B cell (primary cell): ENCODE measurements at regions not wholly inside any gene's neighbourhood (a gene's known extent, or its start where the extent isn't known, plus 50 kb on each side); places are given as distances from the start of the nearest gene placed in this dataset.

Experiments
- ATAC-seq: fragments of 200-7000 bp; cut with Tn5 transposase; one replicate; pipeline ENCODE4 v1.10.0; 2021; ENCODE audit warnings: low read depth, mild to moderate bottlenecking, moderate number of reproducible peaks, moderate library complexity
- CTCF ChIA-PET: fragments of 350-600 bp; sonication (Branson Sonifier 250); formaldehyde crosslinking; loops from one replicate; lab custom pipeline; 2021; ENCODE audit warnings: antibody characterized with exemption, inconsistent platforms; lab: Charles Lee
- POLR2A ChIA-PET: fragments of 350-600 bp; sonication (Branson Sonifier 250); formaldehyde crosslinking; loops from one replicate; lab custom pipeline; 2021; ENCODE audit warnings: antibody characterized with exemption; lab: Charles Lee
- DNase-seq: peaks from one replicate; pipeline ENCODE4 v3.0.0; 2013
- H2AFZ ChIP-seq: 2 replicates; pipeline ENCODE4 v1.6.1; 2012; ENCODE audit warnings: mild to moderate bottlenecking, low read depth, low read length; ENCODE audit not compliant: insufficient read depth, poor library complexity, severe bottlenecking
- H3K27ac ChIP-seq, 2 donors: 1 replicate in 1 of 2; 2 replicates in 1 of 2; pipeline ENCODE4 v1.5.1; 2012 to 2013; ENCODE audit warnings: low read length in 2 of 2, mild to moderate bottlenecking in 2 of 2, moderate library complexity in 1 of 2
- H3K27me3 ChIP-seq, 4 experiments: fragments of 200-600 bp in 1 of 4; sonication (generic) in 1 of 4; replicated peaks in 1 of 4; 1 replicate in 2 of 4; 2 replicates in 2 of 4; pipeline versions ENCODE4 v1.6.1 to v1.7.0; 2013 to 2016; ENCODE audit warnings: low read length in 3 of 4, mild to moderate bottlenecking in 2 of 4, mixed read lengths in 1 of 4, moderate library complexity in 1 of 4; ENCODE audit not compliant: insufficient read depth in 4 of 4, control insufficient read depth in 3 of 4; ENCODE audit errors: control extremely low read depth in 1 of 4
- H3K36me3 ChIP-seq, 2 experiments: replicated peaks in 1 of 2; 1 replicate in 1 of 2; 2 replicates in 1 of 2; pipeline versions ENCODE4 v1.6.1 to v1.7.1; 2013; ENCODE audit warnings: low read length in 1 of 2; ENCODE audit not compliant: insufficient read depth in 2 of 2, control insufficient read depth in 1 of 2; ENCODE audit errors: control extremely low read depth in 1 of 2, extremely low read depth in 1 of 2
- H3K4me1 ChIP-seq, 2 donors: fragments of 200-600 bp in 1 of 2; sonication (generic) in 1 of 2; 1 replicate in 1 of 2; 2 replicates in 1 of 2; pipeline versions ENCODE4 v1.5.1 to v1.6.1; 2013 to 2017; ENCODE audit warnings: low read length in 2 of 2; ENCODE audit not compliant: control insufficient read depth in 2 of 2, insufficient read depth in 2 of 2
- H3K4me2 ChIP-seq: replicated peaks from 2 replicates; pipeline ENCODE3; 2012; ENCODE audit warnings: mild to moderate bottlenecking, low read depth, low read length; ENCODE audit not compliant: poor library complexity, severe bottlenecking
- H3K4me3 ChIP-seq, 5 experiments: fragments of 200-600 bp in 1 of 5; sonication (generic) in 1 of 5; 1 replicate in 3 of 5; 2 replicates in 2 of 5; pipeline versions ENCODE4 v1.5.1 to v1.7.0; 2011 to 2016; ENCODE audit warnings: low read length in 4 of 5, mild to moderate bottlenecking in 4 of 5, low read depth in 2 of 5, control low read depth in 1 of 5, moderate library complexity in 1 of 5; ENCODE audit not compliant: insufficient read depth in 1 of 5; ENCODE audit errors: control extremely low read depth in 1 of 5, extremely low read depth in 1 of 5
- H3K79me2 ChIP-seq: fragments of 200-600 bp; sonication (generic); one replicate; pipeline ENCODE4 v1.6.0; 2016; ENCODE audit warnings: low read length; ENCODE audit not compliant: control insufficient read depth, insufficient read depth
- H3K9ac ChIP-seq: fragments of 200-600 bp; sonication (generic); 2 replicates; pipeline ENCODE4 v1.6.1; 2017; ENCODE audit warnings: mild to moderate bottlenecking, low read length, moderate library complexity
- H3K9me3 ChIP-seq, 3 donors: one replicate each; pipeline versions ENCODE4 v1.6.1 to v1.7.1; 2013; ENCODE audit warnings: low read length in 2 of 3; ENCODE audit not compliant: control insufficient read depth in 2 of 3, insufficient read depth in 1 of 3; ENCODE audit errors: control extremely low read depth in 1 of 3
- H4K20me1 ChIP-seq: 2 replicates; pipeline ENCODE4 v1.6.0; 2012; ENCODE audit warnings: mild to moderate bottlenecking, low read length; ENCODE audit not compliant: insufficient read depth, control insufficient read depth, poor library complexity, severe bottlenecking
- H3K27ac Mint-ChIP-seq: one replicate; pipeline ENCODE4 v1.8.0; 2021; ENCODE audit warnings: mixed read lengths
- H3K27me3 Mint-ChIP-seq: one replicate; pipeline ENCODE4 v1.8.0; 2021; ENCODE audit warnings: mixed read lengths
- H3K4me1 Mint-ChIP-seq: one replicate; pipeline ENCODE4 v1.8.0; 2021; ENCODE audit warnings: mixed read lengths
- H3K4me3 Mint-ChIP-seq: one replicate; pipeline ENCODE4 v1.8.0; 2021; ENCODE audit warnings: mixed read lengths
- H3K9me3 Mint-ChIP-seq: one replicate; pipeline ENCODE4 v1.8.0; 2022; ENCODE audit warnings: mixed read lengths; ENCODE audit not compliant: insufficient read depth
- CTCF ChIP-seq: fragments of 200-600 bp; IDR thresholded peaks from one replicate; pipeline ENCODE4 v1.8.0; 2022; ENCODE audit warnings: antibody characterized with exemption, mild to moderate bottlenecking
- EZH2 ChIP-seq: IDR thresholded peaks from 2 replicates; pipeline ENCODE4 v1.6.1; 2012; ENCODE audit warnings: borderline replicate concordance, low read depth, mild to moderate bottlenecking, moderate library complexity, low read length; ENCODE audit not compliant: insufficient read depth, poor library complexity, severe bottlenecking
- WGBS: methylation state at CpG from one replicate; pipeline ENCODE4 v1.1.5; 2013; ENCODE audit warnings: missing lambda C conversion rate; ENCODE audit not compliant: insufficient coverage; 5-methylcytosine and 5-hydroxymethylcytosine counted together
- intact Hi-C: fragments of 100-400 bp; cut with micrococcal nuclease; formaldehyde crosslinking; loops from one replicate; pipeline ENCODE4 v1.10.0; 2022

DNA sequence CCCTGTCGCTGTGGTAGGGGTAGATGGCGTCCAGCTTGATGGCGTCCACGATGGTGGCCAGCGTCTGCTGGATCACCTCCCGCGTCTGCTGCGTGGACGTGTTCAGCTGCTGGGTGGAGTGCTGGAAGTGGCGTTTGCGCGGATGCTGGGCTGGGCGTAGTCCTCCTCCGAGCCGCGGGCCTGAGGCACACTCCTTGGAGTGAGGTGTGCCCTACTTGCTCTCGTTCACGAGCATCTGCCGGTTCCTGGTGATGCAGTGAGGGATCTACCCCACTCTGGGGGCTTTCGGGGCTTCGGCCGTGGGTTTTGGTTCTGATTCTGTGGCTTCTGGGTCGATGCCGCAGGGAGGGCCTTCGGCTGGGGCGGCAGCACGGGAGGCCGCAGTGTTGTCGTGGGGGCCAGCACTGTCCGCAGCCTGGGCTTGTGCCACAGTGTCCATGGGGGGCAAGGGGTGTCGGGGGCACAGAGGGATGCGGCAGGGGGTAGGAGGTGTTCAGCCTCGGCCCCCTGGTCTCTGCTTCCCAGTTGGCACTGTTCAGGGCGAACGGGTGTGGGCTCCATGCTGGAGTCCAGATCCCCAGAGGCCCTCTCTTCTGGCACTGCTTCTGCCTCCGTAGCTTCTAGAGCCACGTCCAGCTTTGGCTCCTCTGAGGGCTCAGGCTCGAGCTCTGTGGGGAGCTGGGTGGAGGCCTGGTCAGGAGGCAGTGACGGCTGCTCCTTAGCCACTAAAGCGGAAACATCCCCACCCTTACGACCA, 890.6 kb upstream of the LRRTM1 start:
- TF ChIP-seq EZH2 (no peak), CTCF (no peak)
- ChIA-PET POLR2A (no interaction called here), CTCF (no interaction called here)
- H3K9me3 Mint-ChIP-seq = peaks cover 4% of the 10 kb centered on the region
- ATAC-seq (no peak), DNase-seq (no peak)
- Histone ChIP-seq H3K9me3 (peaks cover 0 to 47% (median 0%) of the 10 kb centered on the region in 3 donors), H3K27ac (no peak overlapping the region), H3K4me1 (no peaks in the 10 kb centered on the region), H3K4me3 (no peak overlapping the region), H3K4me2 (no peak overlapping the region), H2AFZ (no peak overlapping the region), H3K9ac (no peak overlapping the region), H4K20me1 (no peaks in the 10 kb centered on the region), H3K27me3 (no peaks in the 10 kb centered on the region), H3K36me3 (no peaks in the 10 kb centered on the region), H3K79me2 (no peaks in the 10 kb centered on the region)
- H3K4me1 Mint-ChIP-seq = no peaks in the 10 kb centered on the region
- no peaks in the 10 kb centered on the region for H3K27me3 Mint-ChIP-seq
- H3K27ac Mint-ChIP-seq = no peak overlapping the region
- 96% methylated on average over 39 of the region's 41 CpGs for WGBS
- intact Hi-C loops = no loop called here
- no peak overlapping the region for H3K4me3 Mint-ChIP-seq

DNA sequence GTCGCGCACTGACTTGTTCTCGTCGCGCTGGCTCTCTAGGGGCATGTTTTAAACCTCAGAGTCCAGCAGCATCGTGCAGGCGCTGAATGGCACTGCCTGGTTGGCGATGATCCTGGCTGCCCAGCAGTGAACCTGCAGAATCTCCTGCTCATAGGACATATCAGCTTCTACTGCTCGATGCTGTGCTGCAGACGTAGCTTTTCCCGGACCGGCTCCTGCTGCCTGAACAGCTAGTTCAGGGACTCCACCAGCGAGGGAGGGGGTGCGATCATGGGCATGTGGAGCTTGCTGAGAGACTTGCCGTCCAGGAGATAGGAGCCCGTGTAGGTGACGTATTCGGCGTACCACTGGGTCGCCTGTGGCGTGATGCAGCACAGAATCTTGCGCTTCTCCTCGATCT, 890.0 kb upstream of the LRRTM1 start:
- Histone ChIP-seq H3K79me2 (no peaks in the 10 kb centered on the region), H3K36me3 (no peaks in the 10 kb centered on the region), H3K9ac (no peak overlapping the region), H3K9me3 (peaks cover 0 to 47% (median 0%) of the 10 kb centered on the region in 3 donors), H3K27ac (no peak overlapping the region), H3K27me3 (no peaks in the 10 kb centered on the region), H2AFZ (no peak overlapping the region), H4K20me1 (no peaks in the 10 kb centered on the region), H3K4me1 (no peaks in the 10 kb centered on the region), H3K4me2 (no peak overlapping the region), H3K4me3 (no peak overlapping the region)
- ATAC-seq = no peak
- H3K27me3 Mint-ChIP-seq = no peaks in the 10 kb centered on the region
- H3K27ac Mint-ChIP-seq = no peak overlapping the region
- ChIA-PET POLR2A (no interaction called here), CTCF (no interaction called here)
- intact Hi-C loops = no loop called here
- DNase-seq = no peak
- peaks cover 4% of the 10 kb centered on the region for H3K9me3 Mint-ChIP-seq
- WGBS = 96% methylated on average over 23 of the region's 23 CpGs
- TF ChIP-seq EZH2 (no peak), CTCF (no peak)
- no peaks in the 10 kb centered on the region for H3K4me1 Mint-ChIP-seq
- no peak overlapping the region for H3K4me3 Mint-ChIP-seq
